ENCODE measurements at regions not wholly inside any gene's neighbourhood (a gene's known extent, or its start where the extent isn't known, plus 50 kb on each side); places are given as distances from the start of the nearest gene placed in this dataset.
"Not testable (repeated sequence)": the region's sequence is repeated elsewhere in the genome, so short reads cannot be mapped to it uniquely, and the experiment has no call there.

- not testable (repeated sequence) for TF ChIP-seq CTCF, POLR2A (IDR thresholded peaks at IDR 0.05)
Observed at GRCh38 chr2:88992819-88993218, 301.3 kb downstream of the RPIA start.
